HEK293 (cell line): ENCODE measurements at regions not wholly inside any gene's neighbourhood (a gene's known extent, or its start where the extent isn't known, plus 50 kb on each side); places are given as distances from the start of the nearest gene placed in this dataset.

ENCODE experiments used
- CTCF ChIA-PET: fragments of 350-600 bp; formaldehyde crosslinking; extraction: SDS; loops from one replicate; lab custom pipeline; 2021; ENCODE audit warnings: antibody characterized with exemption; lab: Yijun Ruan, JAX
- POLR2A ChIA-PET: fragments of 300-600 bp; formaldehyde crosslinking; extraction: SDS; loops from one replicate; lab custom pipeline; 2020; ENCODE audit warnings: antibody characterized with exemption, inconsistent platforms; lab: Yijun Ruan, JAX
- H3K27ac ChIP-seq: fragments of 200-500 bp; sonication (Bioruptor generic); 2 replicates; pipeline ENCODE4 v1.5.1; 2014; ENCODE audit warnings: low read depth, low read length, control low read depth, inconsistent platforms; ENCODE audit errors: extremely low read depth
- H3K36me3 ChIP-seq, 2 experiments: fragments of 200-500 bp in 1 of 2; sonication (Bioruptor generic) in 1 of 2; 1 replicate in 1 of 2; 2 replicates in 1 of 2; pipeline ENCODE4 v1.5.1; 2014 to 2017; ENCODE audit warnings: inconsistent platforms in 2 of 2, low read length in 2 of 2; ENCODE audit not compliant: control insufficient read depth in 2 of 2, insufficient read depth in 1 of 2
- H3K4me1 ChIP-seq: fragments of 200-500 bp; sonication (Bioruptor generic); 2 replicates; pipeline ENCODE4 v1.5.1; 2014; ENCODE audit warnings: mild to moderate bottlenecking, low read length, inconsistent platforms; ENCODE audit not compliant: control insufficient read depth, insufficient read depth
- H3K4me3 ChIP-seq: 2 replicates; pipeline ENCODE4 v1.5.1; 2011; ENCODE audit warnings: low read depth, mild to moderate bottlenecking, control low read depth, low read length, moderate library complexity
- H3K9me3 ChIP-seq: fragments of 200-500 bp; sonication (Bioruptor generic); 2 replicates; pipeline ENCODE4 v1.5.1; 2014; ENCODE audit warnings: low read depth, low read length, inconsistent platforms; ENCODE audit not compliant: control insufficient read depth, insufficient read depth
- EGR2 ChIP-seq: fragments of 450-650 bp; formaldehyde crosslinking; IDR thresholded peaks from 2 replicates; pipeline ENCODE4 v1.5.1; 2016; ENCODE audit warnings: low read depth, missing biosample characterization, missing genetic modification characterization
- GLI2 ChIP-seq: fragments of 450-650 bp; formaldehyde crosslinking; IDR thresholded peaks from 2 replicates; pipeline ENCODE4; 2017; ENCODE audit warnings: missing biosample characterization, missing genetic modification characterization, low read depth, borderline replicate concordance
- KLF10 ChIP-seq: fragments of 450-650 bp; IDR thresholded peaks from 2 replicates; pipeline ENCODE4 v1.5.1; 2018; ENCODE audit warnings: missing biosample characterization, mild to moderate bottlenecking, missing genetic modification characterization
- KLF17 ChIP-seq: fragments of 450-650 bp; formaldehyde crosslinking; IDR thresholded peaks from 2 replicates; pipeline ENCODE4 v1.5.1; 2016; ENCODE audit warnings: missing biosample characterization, missing genetic modification characterization
- SCRT1 ChIP-seq: fragments of 450-650 bp; formaldehyde crosslinking; IDR thresholded peaks from 2 replicates; pipeline ENCODE4 v1.5.1; 2016; ENCODE audit warnings: missing biosample characterization, missing genetic modification characterization, borderline replicate concordance
- SP7 ChIP-seq: fragments of 450-650 bp; formaldehyde crosslinking; IDR thresholded peaks from 2 replicates; pipeline ENCODE4 v1.5.1; 2016; ENCODE audit warnings: missing biosample characterization, missing genetic modification characterization
- TCF7L2 ChIP-seq: IDR thresholded peaks from 2 replicates; pipeline ENCODE4 v1.6.1; 2011; ENCODE audit warnings: low read depth, mild to moderate bottlenecking, inconsistent platforms, low read length, moderate library complexity, borderline replicate concordance
- TRIM28 ChIP-seq: IDR thresholded peaks from 2 replicates; pipeline ENCODE4 v1.6.1; 2011; ENCODE audit warnings: low read length, control low read depth, borderline replicate concordance
- YY1 ChIP-seq: fragments of 450-650 bp; formaldehyde crosslinking; IDR thresholded peaks from 2 replicates; pipeline ENCODE4 v1.5.1; 2018; ENCODE audit warnings: missing biosample characterization, missing genetic modification characterization
- ZNF10 ChIP-seq: fragments of 450-650 bp; formaldehyde crosslinking; IDR thresholded peaks from 2 replicates; pipeline ENCODE4 v1.5.1; 2017; ENCODE audit warnings: missing biosample characterization, missing genetic modification characterization
- ZNF223 ChIP-seq: fragments of 450-650 bp; formaldehyde crosslinking; IDR thresholded peaks from 2 replicates; pipeline ENCODE4 v1.5.1; 2016; ENCODE audit warnings: missing biosample characterization, missing genetic modification characterization
- ZNF24 ChIP-seq: fragments of 450-650 bp; formaldehyde crosslinking; IDR thresholded peaks from 2 replicates; pipeline ENCODE4 v1.5.1; 2016; ENCODE audit warnings: missing biosample characterization, missing genetic modification characterization
- ZNF266 ChIP-seq: fragments of 450-650 bp; formaldehyde crosslinking; IDR thresholded peaks from 2 replicates; pipeline ENCODE4 v1.5.1; 2016; ENCODE audit warnings: missing biosample characterization, missing genetic modification characterization, low read depth
- ZNF274 ChIP-seq, 2 experiments: fragments of 200-500 bp in 1 of 2; fragments of 450-650 bp in 1 of 2; sonication (Bioruptor generic) in 1 of 2; formaldehyde crosslinking in 1 of 2; IDR thresholded peaks; 2 replicates each; pipeline versions ENCODE4 v1.5.1 to v1.6.1; 2014 to 2016; ENCODE audit warnings: borderline replicate concordance in 1 of 2, inconsistent platforms in 1 of 2, low read length in 1 of 2, missing biosample characterization in 1 of 2, missing genetic modification characterization in 1 of 2
- ZNF354C ChIP-seq: fragments of 450-650 bp; formaldehyde crosslinking; IDR thresholded peaks from 2 replicates; pipeline ENCODE4 v1.5.1; 2016; ENCODE audit warnings: missing biosample characterization, missing genetic modification characterization, low read depth, borderline replicate concordance
- ZNF37A ChIP-seq: fragments of 450-650 bp; IDR thresholded peaks from 2 replicates; pipeline ENCODE4 v1.5.1; 2018; ENCODE audit warnings: missing biosample characterization, missing genetic modification characterization
- ZNF426 ChIP-seq: fragments of 450-650 bp; formaldehyde crosslinking; IDR thresholded peaks from 2 replicates; pipeline ENCODE4 v1.5.1; 2017; ENCODE audit warnings: missing biosample characterization, missing genetic modification characterization, mild to moderate bottlenecking, inconsistent platforms, moderate library complexity
- ZNF585B ChIP-seq: fragments of 450-650 bp; formaldehyde crosslinking; IDR thresholded peaks from 2 replicates; pipeline ENCODE4 v1.5.1; 2016; ENCODE audit warnings: missing biosample characterization, missing genetic modification characterization
- ZNF701 ChIP-seq: fragments of 450-650 bp; formaldehyde crosslinking; IDR thresholded peaks from 2 replicates; pipeline ENCODE4 v1.5.1; 2016; ENCODE audit warnings: missing biosample characterization, missing genetic modification characterization
- ZNF785 ChIP-seq: fragments of 450-650 bp; formaldehyde crosslinking; IDR thresholded peaks from 2 replicates; pipeline ENCODE4 v1.5.1; 2016; ENCODE audit warnings: missing biosample characterization, missing genetic modification characterization
- TF ChIP-seq, protein P1 (sequence below): fragments of 450-650 bp; formaldehyde crosslinking; IDR thresholded peaks from 2 replicates; pipeline ENCODE4 v1.5.1; 2016; ENCODE audit warnings: missing biosample characterization, missing genetic modification characterization
- TF ChIP-seq, protein P2 (sequence below): fragments of 450-650 bp; formaldehyde crosslinking; IDR thresholded peaks from 2 replicates; pipeline ENCODE4 v1.5.1; 2016; ENCODE audit warnings: missing biosample characterization, missing genetic modification characterization

- TF ChIP-seq, protein P1, sequence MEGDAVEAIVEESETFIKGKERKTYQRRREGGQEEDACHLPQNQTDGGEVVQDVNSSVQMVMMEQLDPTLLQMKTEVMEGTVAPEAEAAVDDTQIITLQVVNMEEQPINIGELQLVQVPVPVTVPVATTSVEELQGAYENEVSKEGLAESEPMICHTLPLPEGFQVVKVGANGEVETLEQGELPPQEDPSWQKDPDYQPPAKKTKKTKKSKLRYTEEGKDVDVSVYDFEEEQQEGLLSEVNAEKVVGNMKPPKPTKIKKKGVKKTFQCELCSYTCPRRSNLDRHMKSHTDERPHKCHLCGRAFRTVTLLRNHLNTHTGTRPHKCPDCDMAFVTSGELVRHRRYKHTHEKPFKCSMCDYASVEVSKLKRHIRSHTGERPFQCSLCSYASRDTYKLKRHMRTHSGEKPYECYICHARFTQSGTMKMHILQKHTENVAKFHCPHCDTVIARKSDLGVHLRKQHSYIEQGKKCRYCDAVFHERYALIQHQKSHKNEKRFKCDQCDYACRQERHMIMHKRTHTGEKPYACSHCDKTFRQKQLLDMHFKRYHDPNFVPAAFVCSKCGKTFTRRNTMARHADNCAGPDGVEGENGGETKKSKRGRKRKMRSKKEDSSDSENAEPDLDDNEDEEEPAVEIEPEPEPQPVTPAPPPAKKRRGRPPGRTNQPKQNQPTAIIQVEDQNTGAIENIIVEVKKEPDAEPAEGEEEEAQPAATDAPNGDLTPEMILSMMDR (tag by site-specific recombination): no peak
- TF ChIP-seq TCF7L2: no peak
- no peak for TF ChIP-seq ZNF274 (IDR thresholded peaks at IDR 0.05; ENCODE audit: low read length)
- TF ChIP-seq ZNF274 (tag by site-specific recombination; IDR thresholded peaks at IDR 0.05; ENCODE audit: borderline replicate concordance): no peak
- TF ChIP-seq ZNF10 (tag by site-specific recombination): no peak
- TF ChIP-seq ZNF785 (tag by site-specific recombination): no peak
- no peak for TF ChIP-seq YY1 (tag by site-specific recombination)
- TF ChIP-seq KLF10 (tag by site-specific recombination): no peak
- TF ChIP-seq ZNF426: no peak
Measured at GRCh38 chr6:137738931-137739504, 128.0 kb upstream of the TNFAIP3 start (continued).

- CTCF ChIA-PET: interaction anchor here (0.6 kb wide), 1 partner anchor 25 kb away, joined by 3 read pairs; no protein-coding TSS in a partner anchor
- TF ChIP-seq ZNF37A (tag by site-specific recombination): no peak
- TF ChIP-seq ZNF354C (tag by site-specific recombination): no peak
- TF ChIP-seq ZNF701 (tag by site-specific recombination): no peak
- TF ChIP-seq EGR2 (tag by site-specific recombination): no peak
- no peak for TF ChIP-seq ZNF585B
- no peak for TF ChIP-seq KLF17 (tag by site-specific recombination)
- no peak for TF ChIP-seq SP7
- TF ChIP-seq ZNF266 (tag by site-specific recombination): no peak
- TF ChIP-seq, all 188 proteins: peak for 0
- no peak overlapping the region for H3K4me3 ChIP-seq
- POLR2A ChIA-PET: no interaction called here
- H3K27ac ChIP-seq: no peak overlapping the region
- no peaks in the 10 kb centered on the region for H3K36me3 ChIP-seq
- no peaks in the 10 kb centered on the region for H3K4me1 ChIP-seq
- H3K9me3 ChIP-seq: no peaks in the 10 kb centered on the region
Measured at GRCh38 chr6:137739544-137739943, 127.5 kb upstream of the TNFAIP3 start.

- Histone ChIP-seq H3K4me1 (no peaks in the 10 kb centered on the region), H3K27ac (no peak overlapping the region), H3K9me3 (no peaks in the 10 kb centered on the region), H3K4me3 (no peak overlapping the region), H3K36me3 (no peaks in the 10 kb centered on the region)
- CTCF ChIA-PET: interaction anchor here (1.0 kb wide), 1 partner anchor 264 kb away, joined by 4 read pairs; no protein-coding TSS in a partner anchor
- POLR2A ChIA-PET: no interaction called here
- TF ChIP-seq GLI2: no peak
- TF ChIP-seq, protein P2, sequence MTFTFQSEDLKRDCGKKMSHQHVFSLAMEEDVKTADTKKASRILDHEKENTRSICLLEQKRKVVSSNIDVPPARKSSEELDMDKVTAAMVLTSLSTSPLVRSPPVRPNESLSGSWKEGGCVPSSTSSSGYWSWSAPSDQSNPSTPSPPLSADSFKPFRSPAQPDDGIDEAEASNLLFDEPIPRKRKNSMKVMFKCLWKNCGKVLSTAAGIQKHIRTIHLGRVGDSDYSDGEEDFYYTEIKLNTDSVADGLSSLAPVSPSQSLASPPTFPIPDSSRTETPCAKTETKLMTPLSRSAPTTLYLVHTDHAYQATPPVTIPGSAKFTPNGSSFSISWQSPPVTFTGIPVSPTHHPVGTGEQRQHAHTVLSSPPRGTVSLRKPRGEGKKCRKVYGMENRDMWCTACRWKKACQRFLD: no peak
- no peak for TF ChIP-seq ZNF24
- no peak for TF ChIP-seq ZNF223 (tag by site-specific recombination)
- TF ChIP-seq TRIM28: no peak
- no peak for TF ChIP-seq ZNF701 (tag by site-specific recombination)
- TF ChIP-seq ZNF10 (tag by site-specific recombination): no peak
- no peak for TF ChIP-seq SCRT1 (tag by site-specific recombination)
Measured at GRCh38 chr6:137740091-137740755, 126.8 kb upstream of the TNFAIP3 start.
